Ascending aorta (tissue), 2 donors: ENCODE measurements at regions not wholly inside any gene's neighbourhood (a gene's known extent, or its start where the extent isn't known, plus 50 kb on each side); places are given as distances from the start of the nearest gene placed in this dataset.

Source experiments
- DNase-seq, 2 donors: peaks; one replicate each; pipeline ENCODE4 v3.0.0-alpha.2; 2019; ENCODE audit warnings: low spot score in 2 of 2
- H3K27ac ChIP-seq, 2 donors: fragments of 200-600 bp; sonication (generic); one replicate each; pipeline ENCODE4 v1.5.1; 2016 to 2017; ENCODE audit warnings: mild to moderate bottlenecking in 1 of 2
- H3K27me3 ChIP-seq: fragments of 200-600 bp; sonication (generic); one replicate; pipeline ENCODE4 v1.5.1; 2017
- H3K36me3 ChIP-seq, 2 donors: fragments of 200-600 bp; sonication (generic); one replicate each; pipeline ENCODE4 v1.5.1; 2016
- H3K4me1 ChIP-seq, 2 donors: fragments of 200-600 bp; sonication (generic); one replicate each; pipeline ENCODE4 v1.5.1; 2016 to 2017; ENCODE audit warnings: mild to moderate bottlenecking in 1 of 2
- H3K4me3 ChIP-seq, 2 donors: fragments of 200-600 bp; sonication (generic); one replicate each; pipeline ENCODE4 v1.5.1; 2016 to 2017; ENCODE audit warnings: mild to moderate bottlenecking in 1 of 2
- H3K9me3 ChIP-seq, 2 donors: fragments of 200-600 bp; sonication (generic); one replicate each; pipeline ENCODE4 v1.5.1; 2016
- CTCF ChIP-seq, 3 experiments: fragments of 200-600 bp in 2 of 3; fragments of 450-650 bp in 1 of 3; sonication (generic) in 2 of 3; IDR thresholded peaks; one replicate each; pipeline ENCODE4 v1.5.1; 2016 to 2019; ENCODE audit warnings: antibody characterized with exemption in 3 of 3, mild to moderate bottlenecking in 1 of 3, moderate library complexity in 1 of 3
- intact Hi-C: fragments of 100-400 bp; cut with DNase I; formaldehyde crosslinking; loops from one replicate; pipeline ENCODE4 v1.15.1; 2023

GRCh38 chr18:66676699-66677098 is 72.8 kb upstream of the CDH19 start:
- no peaks in the 10 kb centered on the region for H3K27me3 ChIP-seq
- no peak overlapping the region for H3K27ac ChIP-seq
- H3K9me3 ChIP-seq, result no peaks in the 10 kb centered on the region
- H3K4me3 ChIP-seq, result no peak overlapping the region
- DNase-seq, result no peak
- intact Hi-C loops, result no loop called here
- no peaks in the 10 kb centered on the region for H3K36me3 ChIP-seq
- TF ChIP-seq CTCF (IDR thresholded peaks at IDR 0.05), result no peak
- H3K4me1 ChIP-seq, result no peaks in the 10 kb centered on the region

- intact Hi-C loops, result no loop called here
Observed at GRCh38 chr18:66674286-66674685, 70.4 kb upstream of the CDH19 start.

GRCh38 chr18:66668706-66669105 is 64.8 kb upstream of the CDH19 start:
- H3K9me3 ChIP-seq, result no peaks in the 10 kb centered on the region
- no peaks in the 10 kb centered on the region for H3K36me3 ChIP-seq
- intact Hi-C loops, result no loop called here
- H3K4me3 ChIP-seq, result no peak overlapping the region
- DNase-seq, result no peak
- no peak overlapping the region for H3K27ac ChIP-seq
- no peak for TF ChIP-seq CTCF (IDR thresholded peaks at IDR 0.05)
- H3K4me1 ChIP-seq, result no peaks in the 10 kb centered on the region
- H3K27me3 ChIP-seq, result no peaks in the 10 kb centered on the region

More at GRCh38 chr18:66674286-66674685, 70.4 kb upstream of the CDH19 start:
- no peak for TF ChIP-seq CTCF (IDR thresholded peaks at IDR 0.05)
- no peaks in the 10 kb centered on the region for H3K27me3 ChIP-seq
- H3K4me1 ChIP-seq, result no peaks in the 10 kb centered on the region
- DNase-seq, result no peak
- H3K9me3 ChIP-seq, result no peaks in the 10 kb centered on the region
- no peak overlapping the region for H3K4me3 ChIP-seq
- H3K36me3 ChIP-seq, result no peaks in the 10 kb centered on the region
- no peak overlapping the region for H3K27ac ChIP-seq

DNA sequence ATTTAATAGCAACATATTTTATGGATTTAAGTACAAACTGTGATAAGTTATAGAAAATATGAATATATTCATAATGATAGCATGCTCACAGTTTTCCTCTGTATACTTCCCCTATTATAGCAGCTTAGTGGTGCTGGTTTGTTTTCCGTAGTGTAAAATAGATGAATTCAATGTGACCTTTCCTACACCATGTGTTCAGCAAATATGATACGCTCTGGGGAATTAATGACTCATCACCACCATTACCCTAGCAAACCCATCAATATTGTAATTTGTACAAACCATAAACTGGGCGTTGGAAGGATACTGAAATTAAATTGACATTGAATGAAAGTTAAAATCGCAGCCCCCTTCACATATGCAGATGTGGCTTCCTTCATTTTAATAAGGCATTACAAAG is 58.7 kb upstream of the CDH19 start:
- DNase-seq, result no peak
- Histone ChIP-seq H3K4me1 (no peaks in the 10 kb centered on the region), H3K36me3 (no peaks in the 10 kb centered on the region), H3K27me3 (no peaks in the 10 kb centered on the region), H3K9me3 (no peaks in the 10 kb centered on the region), H3K4me3 (no peak overlapping the region), H3K27ac (no peak overlapping the region)
- TF ChIP-seq CTCF (IDR thresholded peaks at IDR 0.05), result no peak
- intact Hi-C loops, result no loop called here

- DNase-seq, result no peak
- no peaks in the 10 kb centered on the region for H3K36me3 ChIP-seq
Observed at GRCh38 chr18:66655407-66655806, 51.5 kb upstream of the CDH19 start.

More at GRCh38 chr18:66655407-66655806, 51.5 kb upstream of the CDH19 start:
- TF ChIP-seq CTCF (IDR thresholded peaks at IDR 0.05), result no peak
- no peak overlapping the region for H3K4me3 ChIP-seq
- no peak overlapping the region for H3K27ac ChIP-seq
- H3K27me3 ChIP-seq, result no peaks in the 10 kb centered on the region
- no peaks in the 10 kb centered on the region for H3K4me1 ChIP-seq
- intact Hi-C loops, result no loop called here
- H3K9me3 ChIP-seq, result no peaks in the 10 kb centered on the region
